Endothelial cell of umbilical vein (primary cell): ENCODE measurements at regions not wholly inside any gene's neighbourhood (a gene's known extent, or its start where the extent isn't known, plus 50 kb on each side); places are given as distances from the start of the nearest gene placed in this dataset.

ENCODE experiments used
- BruUV-seq: library from RNA; stranded (reverse); fragments of 400-500 nt; replicated peaks from 2 replicates; lab custom pipeline; 2021; lab: Mats Ljungman, UMichigan
- CTCF ChIA-PET: fragments of 300-600, 350-600 bp; sonication (Branson Sonifier 250); formaldehyde crosslinking; loops from one replicate; lab custom pipeline; 2021; ENCODE audit warnings: antibody characterized with exemption, inconsistent platforms; lab: Charles Lee
- POLR2A ChIA-PET: fragments of 300-600, 350-600 bp; sonication (Branson Sonifier 250); formaldehyde crosslinking; loops from one replicate; lab custom pipeline; 2021; ENCODE audit warnings: antibody characterized with exemption, inconsistent platforms; lab: Charles Lee
- DNase-seq: peaks from one replicate; pipeline ENCODE4 v3.0.0-alpha.2; 2011; ENCODE audit warnings: low read depth, low spot score
- FAIRE-seq: peaks from 2 replicates; lab custom pipeline; 2011; peaks lifted over from hg19 to GRCh38; lab: Jason Lieb, UNC
- H2AFZ ChIP-seq: 2 replicates; pipeline ENCODE4 v1.6.0; 2012; ENCODE audit warnings: low read depth, low read length, control low read depth, inconsistent platforms
- H3K27ac ChIP-seq: 2 replicates; pipeline ENCODE4 v1.5.1; 2011; ENCODE audit warnings: low read depth, mild to moderate bottlenecking, control low read depth, low read length, moderate library complexity; ENCODE audit not compliant: insufficient read depth
- H3K27me3 ChIP-seq, 2 experiments: 2 replicates each; pipeline versions ENCODE4 v1.6.0 to v1.6.1; 2011; ENCODE audit warnings: low read length in 2 of 2, mixed read lengths in 1 of 2; ENCODE audit not compliant: control insufficient read depth in 2 of 2, insufficient read depth in 2 of 2
- H3K36me3 ChIP-seq, 2 experiments: 2 replicates in 1 of 2; 3 replicates in 1 of 2; pipeline ENCODE4 v1.5.1; 2011; ENCODE audit warnings: low read length in 2 of 2, mild to moderate bottlenecking in 1 of 2, moderate library complexity in 1 of 2; ENCODE audit not compliant: control insufficient read depth in 2 of 2, insufficient read depth in 2 of 2; ENCODE audit errors: extremely low read depth in 1 of 2
- H3K4me1 ChIP-seq: 3 replicates; pipeline ENCODE4 v1.5.1; 2011; ENCODE audit warnings: mild to moderate bottlenecking, low read length; ENCODE audit not compliant: control insufficient read depth, insufficient read depth; ENCODE audit errors: extremely low read depth
- H3K4me2 ChIP-seq: 2 replicates; pipeline ENCODE4 v1.6.1; 2011; ENCODE audit warnings: low read length, control low read depth, mixed read lengths; ENCODE audit not compliant: insufficient read depth
- H3K4me3 ChIP-seq, 3 experiments: fragments of 200-600 bp in 1 of 3; sonication (generic), shearing (Covaris generic) in 1 of 3; replicated peaks in 1 of 3; 2 replicates each; pipeline ENCODE4 v1.5.1; 2011 to 2016; ENCODE audit warnings: control low read depth in 3 of 3, low read length in 3 of 3, mild to moderate bottlenecking in 2 of 3, inconsistent platforms in 1 of 3, low read depth in 1 of 3, moderate library complexity in 1 of 3; ENCODE audit not compliant: insufficient read depth in 1 of 3
- H3K79me2 ChIP-seq: 2 replicates; pipeline ENCODE4 v1.6.0; 2012; ENCODE audit warnings: low read length, inconsistent platforms; ENCODE audit not compliant: control insufficient read depth, insufficient read depth
- H3K9ac ChIP-seq: replicated peaks from 2 replicates; pipeline ENCODE3; 2011; ENCODE audit warnings: low read length, control low read depth; ENCODE audit not compliant: insufficient read depth; ENCODE audit errors: extremely low read depth
- H3K9me1 ChIP-seq: replicated peaks from 3 replicates; pipeline ENCODE4 v1.6.0; 2011; ENCODE audit warnings: mild to moderate bottlenecking, low read length; ENCODE audit not compliant: control insufficient read depth, insufficient read depth; ENCODE audit errors: extremely low read depth
- H3K9me3 ChIP-seq: replicated peaks from 2 replicates; pipeline ENCODE4 v1.5.1; 2012; ENCODE audit warnings: low read length, inconsistent platforms; ENCODE audit not compliant: control insufficient read depth, insufficient read depth
- H4K20me1 ChIP-seq: replicated peaks from 2 replicates; pipeline ENCODE3; 2011; ENCODE audit warnings: mild to moderate bottlenecking, low read length; ENCODE audit not compliant: control insufficient read depth, insufficient read depth; ENCODE audit errors: extremely low read depth
- EZH2 ChIP-seq: IDR thresholded peaks from 2 replicates; pipeline ENCODE4 v1.6.1; 2012; ENCODE audit warnings: borderline replicate concordance, low read depth, mild to moderate bottlenecking, moderate library complexity, low read length, inconsistent platforms; ENCODE audit not compliant: severe bottlenecking
- FOS ChIP-seq: IDR thresholded peaks from 2 replicates; pipeline ENCODE4 v1.6.1; 2011; ENCODE audit warnings: mild to moderate bottlenecking, low read length, moderate library complexity, borderline replicate concordance; ENCODE audit not compliant: insufficient read depth
- GATA2 ChIP-seq: IDR thresholded peaks from 2 replicates; pipeline ENCODE4 v1.7.0; 2011; ENCODE audit warnings: low read depth, mild to moderate bottlenecking, moderate library complexity, mixed read lengths, low read length; ENCODE audit not compliant: insufficient read length, insufficient read depth
- JUN ChIP-seq: IDR thresholded peaks from 2 replicates; pipeline ENCODE4 v1.6.1; 2011; ENCODE audit warnings: borderline replicate concordance, low read depth; ENCODE audit not compliant: insufficient read length, insufficient read depth
- MYC ChIP-seq: IDR thresholded peaks from one replicate; pipeline ENCODE4 v1.6.1; 2011; ENCODE audit warnings: mild to moderate bottlenecking, low read depth, low read length
- POLR2A ChIP-seq: IDR thresholded peaks from 2 replicates; pipeline ENCODE4 v1.6.1; 2012; ENCODE audit warnings: low read depth, mild to moderate bottlenecking, control low read depth, low read length
- POLR2AphosphoS5 ChIP-seq: IDR thresholded peaks from 2 replicates; pipeline ENCODE4 v1.6.1; 2012; ENCODE audit warnings: low read depth, mild to moderate bottlenecking, control low read depth, low read length, moderate library complexity; ENCODE audit not compliant: insufficient read depth
- dilution Hi-C: fragments of 300-500 bp; cut with MboI; formaldehyde crosslinking; loops from one replicate; pipeline ENCODE4 v1.15.0; 2019; ENCODE audit warnings: low sequenced_read_pairs; ENCODE audit not compliant: extremely low pct_ligation_motif_present
- intact Hi-C: fragments of 100-400 bp; cut with micrococcal nuclease; formaldehyde crosslinking; loops from one replicate; pipeline ENCODE4 v1.10.0; 2022
- TF ChIP-seq, protein P1 (sequence below): IDR thresholded peaks from 2 replicates; pipeline ENCODE4 v1.6.1; 2011; ENCODE audit not compliant: insufficient read depth, insufficient read length
- TF ChIP-seq, protein P2 (sequence below), 2 donors: IDR thresholded peaks; 1 replicate in 1 of 2; 2 replicates in 1 of 2; pipeline ENCODE4 v1.5.1; 2011; ENCODE audit warnings: low read length in 2 of 2, mild to moderate bottlenecking in 2 of 2, moderate library complexity in 2 of 2, control low read depth in 1 of 2, inconsistent platforms in 1 of 2, low read depth in 1 of 2; ENCODE audit not compliant: insufficient read depth in 1 of 2; ENCODE audit errors: extremely low read depth in 1 of 2

DNA sequence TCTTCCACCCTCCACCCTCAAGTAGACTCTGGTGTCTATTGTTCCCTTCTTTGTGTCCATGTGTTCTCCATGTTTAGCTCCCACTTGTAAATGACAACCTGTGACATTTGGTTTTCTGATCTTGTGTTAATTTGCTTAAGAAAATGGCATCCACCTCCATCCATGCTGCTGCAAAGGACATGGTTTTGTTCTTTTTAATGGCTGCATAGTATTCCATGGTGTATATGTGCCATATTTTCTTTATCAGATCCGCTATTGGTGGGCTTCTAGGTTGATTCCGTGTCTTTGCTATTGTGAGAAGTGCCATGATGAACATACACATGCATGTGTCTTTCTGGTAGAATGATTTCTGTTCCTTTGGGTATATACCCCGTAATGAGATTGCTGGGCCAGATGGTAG is 163.4 kb upstream of the ITGA1 start:
- FAIRE-seq, result no peak
- CTCF ChIA-PET, result no interaction called here
- no peaks in the 10 kb centered on the region for H3K27me3 ChIP-seq
- dilution Hi-C loops, result no loop called here
- H3K9me1 ChIP-seq, result no peaks in the 10 kb centered on the region
- no peaks in the 10 kb centered on the region for H3K9me3 ChIP-seq
- H3K4me3 ChIP-seq, result no peak overlapping the region
- no peak overlapping the region for H3K9ac ChIP-seq
- no peak overlapping the region for H2AFZ ChIP-seq
- H3K4me1 ChIP-seq, result no peaks in the 10 kb centered on the region
- POLR2A ChIA-PET, result no interaction called here
- intact Hi-C loops, result no loop called here
- no peaks in the 10 kb centered on the region for H3K36me3 ChIP-seq
- H3K79me2 ChIP-seq, result no peaks in the 10 kb centered on the region
- TF ChIP-seq JUN, result no peak
- TF ChIP-seq EZH2, result no peak
- no peak for TF ChIP-seq POLR2AphosphoS5
- no peak for TF ChIP-seq FOS
- no peak for TF ChIP-seq GATA2
- TF ChIP-seq, protein P1, sequence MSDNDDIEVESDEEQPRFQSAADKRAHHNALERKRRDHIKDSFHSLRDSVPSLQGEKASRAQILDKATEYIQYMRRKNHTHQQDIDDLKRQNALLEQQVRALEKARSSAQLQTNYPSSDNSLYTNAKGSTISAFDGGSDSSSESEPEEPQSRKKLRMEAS, result no peak
- no peak for TF ChIP-seq MYC
- TF ChIP-seq, protein P2, sequence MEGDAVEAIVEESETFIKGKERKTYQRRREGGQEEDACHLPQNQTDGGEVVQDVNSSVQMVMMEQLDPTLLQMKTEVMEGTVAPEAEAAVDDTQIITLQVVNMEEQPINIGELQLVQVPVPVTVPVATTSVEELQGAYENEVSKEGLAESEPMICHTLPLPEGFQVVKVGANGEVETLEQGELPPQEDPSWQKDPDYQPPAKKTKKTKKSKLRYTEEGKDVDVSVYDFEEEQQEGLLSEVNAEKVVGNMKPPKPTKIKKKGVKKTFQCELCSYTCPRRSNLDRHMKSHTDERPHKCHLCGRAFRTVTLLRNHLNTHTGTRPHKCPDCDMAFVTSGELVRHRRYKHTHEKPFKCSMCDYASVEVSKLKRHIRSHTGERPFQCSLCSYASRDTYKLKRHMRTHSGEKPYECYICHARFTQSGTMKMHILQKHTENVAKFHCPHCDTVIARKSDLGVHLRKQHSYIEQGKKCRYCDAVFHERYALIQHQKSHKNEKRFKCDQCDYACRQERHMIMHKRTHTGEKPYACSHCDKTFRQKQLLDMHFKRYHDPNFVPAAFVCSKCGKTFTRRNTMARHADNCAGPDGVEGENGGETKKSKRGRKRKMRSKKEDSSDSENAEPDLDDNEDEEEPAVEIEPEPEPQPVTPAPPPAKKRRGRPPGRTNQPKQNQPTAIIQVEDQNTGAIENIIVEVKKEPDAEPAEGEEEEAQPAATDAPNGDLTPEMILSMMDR (IDR thresholded peaks at IDR 0.05; ENCODE audit: extremely low read depth in 1 of 2, insufficient read depth in 1 of 2, low read depth in 1 of 2, low read length in 2 of 2), result no peak
- no peak for TF ChIP-seq POLR2A
- no peak overlapping the region for H3K27ac ChIP-seq
- H4K20me1 ChIP-seq, result no peaks in the 10 kb centered on the region
- H3K4me2 ChIP-seq, result no peak overlapping the region
- DNase-seq, result no peak
- no TSS peak for BruUV-seq
